NCI-H1048 (cell line): ENCODE measurements at regions not wholly inside any gene's neighbourhood (a gene's known extent, or its start where the extent isn't known, plus 50 kb on each side); places are given as distances from the start of the nearest gene placed in this dataset.

ENCODE experiments used
- DNase-seq: peaks from one replicate; lab custom pipeline; 2025; lab: John Stamatoyannopoulos, UW

GRCh38 chr2:128690869-128691268, 372.2 kb upstream of the HS6ST1 start:
- no peak for DNase-seq

DNA sequence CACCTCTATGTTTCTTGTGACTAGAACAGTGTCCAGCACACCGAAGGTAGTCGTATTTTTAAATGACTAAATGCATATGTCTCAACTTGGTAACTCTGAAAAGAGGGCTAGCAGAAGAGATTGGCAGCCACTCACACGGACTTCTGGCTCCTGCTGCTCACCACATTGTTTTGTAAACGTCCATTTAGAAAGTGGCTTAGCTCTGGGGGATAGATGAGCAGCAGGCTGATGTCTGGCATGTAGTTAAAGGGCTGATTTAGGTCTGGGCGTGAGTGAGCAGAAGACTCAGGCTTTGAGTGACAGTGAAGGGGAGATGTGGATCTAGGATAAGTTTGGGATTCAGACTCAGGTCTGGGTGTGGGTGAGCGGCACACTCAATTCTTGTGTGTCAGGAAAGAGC, 372.9 kb upstream of the HS6ST1 start:
- no peak for DNase-seq

DNA sequence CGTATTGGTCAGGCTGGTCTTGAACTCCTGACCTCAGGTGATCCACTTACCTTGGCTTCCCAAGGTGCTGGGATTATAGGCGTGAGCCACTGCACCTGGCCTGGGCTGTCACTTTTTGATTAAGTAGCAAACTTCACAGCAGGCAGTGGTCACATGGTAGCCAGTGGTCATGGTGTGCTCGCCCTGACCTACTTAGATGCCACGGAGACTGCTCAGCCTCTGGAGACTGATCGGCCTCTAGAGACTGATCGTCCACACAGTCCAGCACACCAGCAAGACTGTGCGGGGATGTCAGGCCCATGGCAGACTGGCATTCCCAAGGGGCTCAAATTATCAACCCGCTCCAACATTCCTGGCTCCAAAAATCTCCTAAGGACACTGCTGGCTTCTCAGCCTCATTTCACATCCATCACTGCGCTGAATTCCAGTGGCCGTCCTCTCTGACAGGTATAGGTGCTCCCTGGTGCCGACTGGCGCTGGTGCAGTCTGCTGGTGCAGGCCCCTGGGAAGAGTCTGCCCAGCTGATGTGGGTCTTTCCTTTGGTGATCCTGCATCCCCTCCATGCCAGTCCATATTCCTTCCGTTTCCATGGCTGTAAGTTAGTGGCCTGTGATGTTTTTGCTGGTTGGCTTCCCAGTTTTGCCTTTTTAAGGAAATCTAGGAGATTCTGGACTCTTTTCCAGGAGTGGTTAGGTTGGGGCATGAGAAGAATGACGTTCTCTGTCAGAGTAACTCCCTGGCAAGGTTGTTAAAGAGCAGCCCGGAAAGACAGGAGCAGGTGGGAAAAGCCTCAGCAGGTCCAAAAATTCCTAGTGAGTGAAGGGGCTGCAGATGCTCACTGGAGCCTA, 374.5 kb upstream of the HS6ST1 start:
- DNase-seq: no peak

DNA sequence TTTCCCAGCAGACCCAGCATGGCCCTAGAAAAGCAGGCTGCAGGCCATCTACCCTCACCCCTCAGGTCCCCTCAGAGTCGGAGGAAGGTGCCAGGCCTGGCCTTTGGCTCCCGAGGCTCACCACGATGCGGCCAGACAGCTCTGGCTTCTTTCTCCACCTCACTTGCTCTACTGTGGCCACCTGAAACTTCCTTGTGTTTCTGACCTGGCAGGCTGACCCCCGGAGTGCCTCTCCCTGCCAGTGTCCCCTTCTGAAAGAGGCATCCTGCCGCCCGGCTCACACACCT, 375.0 kb upstream of the HS6ST1 start:
- DNase-seq: no peak

DNA sequence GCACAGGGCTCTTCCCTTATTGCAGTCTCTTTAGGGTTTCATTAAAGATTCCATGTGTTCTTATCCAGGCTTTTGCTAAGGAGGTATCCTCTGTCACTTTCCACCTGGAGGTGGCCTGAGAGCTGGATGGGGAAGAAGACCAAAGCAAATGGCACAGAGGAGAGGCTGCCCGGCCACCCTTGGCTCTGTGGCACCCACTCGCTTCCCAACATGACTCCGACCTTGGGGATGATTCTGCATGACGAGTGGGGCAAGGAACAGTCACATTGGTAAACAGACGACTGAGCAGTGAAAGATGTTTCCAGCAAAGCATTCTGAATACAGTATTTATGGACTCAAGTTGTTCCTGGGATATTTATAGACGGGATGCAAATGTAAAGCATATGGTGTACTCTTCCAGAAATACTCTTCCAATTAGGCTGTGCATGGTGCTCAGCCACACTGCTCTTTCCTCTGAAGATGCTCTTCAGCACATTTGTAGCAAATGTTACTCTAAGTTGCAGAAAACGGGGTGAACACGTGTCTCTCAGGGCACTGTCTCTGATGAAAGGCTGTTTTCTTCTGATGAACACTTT, 377.1 kb upstream of the HS6ST1 start:
- DNase-seq: no peak

DNA sequence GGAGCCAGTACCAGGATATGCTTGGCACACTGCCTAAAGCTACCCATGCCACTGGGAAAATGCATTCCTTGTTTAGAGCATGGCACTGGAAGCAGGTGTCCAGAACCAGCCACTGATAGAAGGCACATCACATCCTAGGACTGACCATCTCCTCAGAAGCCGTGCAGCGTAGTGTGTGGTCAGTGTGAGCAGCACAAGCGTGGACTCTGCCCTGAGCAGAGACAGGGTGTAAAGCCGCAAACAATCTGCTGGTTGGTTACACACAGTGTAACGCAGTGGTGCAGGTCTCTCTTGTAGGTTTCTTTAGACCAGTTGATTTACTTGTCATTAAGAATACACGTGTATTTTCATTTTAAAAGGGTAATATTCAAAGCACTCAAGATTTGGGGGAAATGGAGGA, 377.8 kb upstream of the HS6ST1 start:
- DNase-seq: no peak

DNA sequence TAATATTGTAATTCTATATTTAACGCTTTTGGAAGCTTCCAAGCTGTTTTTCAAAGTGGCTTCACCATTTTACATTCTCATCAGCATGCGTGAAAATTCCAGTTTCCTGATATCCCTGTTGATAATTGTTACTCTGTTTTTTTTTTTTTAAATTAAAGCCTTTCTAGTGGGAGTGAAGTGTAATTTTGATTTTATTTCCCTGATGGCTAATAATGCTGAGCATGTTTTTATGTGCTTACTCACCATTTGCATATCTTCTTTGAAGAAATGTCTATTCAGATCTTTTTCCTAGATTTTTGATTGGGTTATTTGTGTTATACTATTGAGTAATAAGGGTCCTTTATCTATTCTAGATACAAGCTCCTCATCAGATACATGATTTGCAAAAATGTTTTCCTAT, 382.8 kb upstream of the HS6ST1 start:
- DNase-seq: no peak

DNA sequence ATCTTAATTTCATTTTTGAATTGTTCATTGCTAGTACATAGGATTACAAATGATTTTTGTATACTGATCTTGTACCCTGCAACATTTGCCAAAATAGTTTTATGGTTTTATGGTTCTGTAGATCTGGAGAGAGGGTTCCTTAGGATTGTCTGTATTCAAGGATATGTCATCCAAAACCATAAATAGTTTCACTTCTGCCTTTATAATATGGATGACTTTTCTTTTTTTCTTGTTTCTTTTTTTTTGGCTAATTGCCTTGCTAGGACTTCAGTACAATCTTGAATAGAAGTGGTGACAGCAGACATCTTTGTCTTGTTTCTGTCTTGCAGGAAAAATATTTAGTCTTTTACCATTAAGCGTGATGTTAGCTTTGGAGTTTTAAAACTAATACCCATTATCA, 383.9 kb upstream of the HS6ST1 start:
- DNase-seq: no peak

- DNase-seq: no peak
Observed at GRCh38 chr2:128708106-128708816, 389.6 kb upstream of the HS6ST1 start.

DNA sequence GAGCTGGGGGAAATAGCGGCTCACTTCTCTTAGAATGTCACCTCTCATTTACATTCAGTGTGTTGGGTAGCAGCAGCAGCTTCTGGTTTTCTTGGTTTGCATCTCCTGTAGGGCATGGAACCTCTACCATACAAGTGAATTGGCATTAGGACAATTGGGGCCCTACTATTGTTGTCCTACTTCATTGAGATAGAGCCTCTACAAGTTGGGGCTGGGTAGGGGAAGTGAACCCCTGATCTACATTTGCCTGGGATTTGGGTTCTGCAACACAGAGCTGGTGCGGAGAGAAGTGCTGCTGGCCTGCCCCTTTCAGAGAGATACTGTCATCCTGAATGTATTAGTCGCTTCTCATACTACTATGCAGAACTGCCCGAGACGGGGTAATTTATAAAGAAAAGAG, 391.6 kb upstream of the HS6ST1 start:
- no peak for DNase-seq

- no peak for DNase-seq
Observed at GRCh38 chr2:128710729-128711128, 392.1 kb upstream of the HS6ST1 start.

- no peak for DNase-seq
Observed at GRCh38 chr2:128714285-128714684, 395.6 kb upstream of the HS6ST1 start.

GRCh38 chr2:128714851-128715312, 396.2 kb upstream of the HS6ST1 start:
- no peak for DNase-seq

- no peak for DNase-seq
Observed at GRCh38 chr2:128715360-128715759, 396.7 kb upstream of the HS6ST1 start.

GRCh38 chr2:128716299-128716721, 397.6 kb upstream of the HS6ST1 start:
- no peak for DNase-seq

DNA sequence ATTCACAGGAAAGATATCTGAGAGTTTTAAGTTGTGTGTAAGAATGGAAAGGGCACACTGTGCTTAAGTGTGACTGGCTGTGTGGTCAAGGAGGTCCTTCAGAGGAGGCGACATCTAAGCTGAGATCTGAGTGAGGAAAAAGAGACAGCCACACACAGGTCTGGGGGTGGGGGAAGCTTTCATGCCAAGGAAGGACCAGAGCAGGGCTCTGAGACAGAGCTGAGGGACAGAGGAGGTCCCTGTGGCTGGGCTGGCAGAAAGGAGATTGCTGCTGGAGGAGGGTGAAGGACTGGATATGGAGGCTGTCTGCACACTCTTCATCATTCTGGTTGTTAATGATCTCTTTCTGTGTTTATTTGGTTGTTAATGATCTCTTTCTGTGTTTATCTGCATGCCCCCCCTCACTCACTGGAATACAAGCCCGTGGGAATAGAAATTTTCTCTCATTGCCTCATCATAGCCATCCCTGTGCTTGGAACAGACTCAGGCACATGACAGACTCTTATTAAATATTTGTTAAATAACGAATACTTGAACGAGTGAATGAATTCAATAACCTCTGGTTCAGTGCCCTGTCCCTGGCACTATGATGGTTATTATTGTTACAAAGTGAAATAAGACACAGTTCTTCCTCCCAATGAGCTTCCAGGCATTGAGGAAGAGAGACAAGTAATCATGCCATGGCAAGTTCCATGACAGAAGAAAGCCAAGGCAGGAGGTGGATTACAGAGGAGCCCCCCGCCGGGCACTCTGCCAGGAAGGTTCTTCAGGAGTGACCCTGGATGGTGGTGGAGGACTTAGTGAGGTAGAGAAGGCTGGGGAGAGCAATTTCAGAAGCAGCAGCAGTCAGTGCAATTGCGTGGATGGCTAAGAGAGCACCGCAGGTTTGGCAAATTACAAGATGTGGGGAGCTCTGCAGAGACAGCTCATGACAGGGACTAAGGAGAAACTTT, 399.4 kb upstream of the HS6ST1 start:
- DNase-seq: no peak

DNA sequence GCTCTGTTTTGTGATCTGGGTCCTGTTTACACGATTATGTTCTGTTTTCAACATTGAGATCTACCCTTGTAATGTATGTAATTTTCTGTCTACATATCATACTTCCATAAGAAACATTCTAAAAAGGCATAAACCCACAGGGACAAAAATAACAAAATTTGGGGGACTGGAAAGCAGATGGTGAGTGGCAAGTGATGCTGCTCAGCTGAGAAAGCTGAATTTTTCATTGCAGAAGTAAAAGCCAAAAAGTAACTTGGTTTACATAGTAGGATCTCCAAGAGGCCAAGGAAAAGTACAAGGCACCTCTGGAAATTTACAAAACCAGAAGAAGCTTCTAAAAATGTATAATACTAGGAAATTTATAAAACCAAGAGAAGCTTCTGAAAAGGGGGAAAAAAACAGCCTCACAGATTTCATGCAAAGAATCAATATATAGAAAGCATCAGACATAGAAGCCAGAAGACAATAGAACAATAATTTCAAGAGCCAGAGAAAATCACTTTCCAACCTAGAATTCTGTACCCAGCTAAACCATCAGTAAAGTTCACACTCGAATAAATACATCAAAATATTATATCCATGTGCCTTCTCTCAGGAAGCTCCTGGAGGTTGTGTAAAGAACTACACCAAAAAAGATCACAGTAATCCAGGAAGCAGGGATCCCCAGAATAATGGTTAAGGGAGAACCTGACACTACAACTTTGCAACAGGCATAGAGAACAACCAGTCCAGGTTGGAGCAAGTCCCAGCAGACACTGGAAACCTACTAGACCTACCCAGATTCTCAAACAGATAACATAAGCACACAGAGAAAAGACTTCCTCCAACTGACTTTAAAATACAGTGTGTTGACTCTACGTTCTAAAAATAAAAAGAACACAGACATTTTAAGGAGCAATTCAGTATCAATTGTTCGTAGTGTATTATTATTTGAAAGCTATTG, 401.7 kb upstream of the HS6ST1 start:
- DNase-seq: no peak

- no peak for DNase-seq
Observed at GRCh38 chr2:128721096-128721495, 402.4 kb upstream of the HS6ST1 start.

GRCh38 chr2:128722489-128722888, 403.8 kb upstream of the HS6ST1 start:
- DNase-seq: no peak

DNA sequence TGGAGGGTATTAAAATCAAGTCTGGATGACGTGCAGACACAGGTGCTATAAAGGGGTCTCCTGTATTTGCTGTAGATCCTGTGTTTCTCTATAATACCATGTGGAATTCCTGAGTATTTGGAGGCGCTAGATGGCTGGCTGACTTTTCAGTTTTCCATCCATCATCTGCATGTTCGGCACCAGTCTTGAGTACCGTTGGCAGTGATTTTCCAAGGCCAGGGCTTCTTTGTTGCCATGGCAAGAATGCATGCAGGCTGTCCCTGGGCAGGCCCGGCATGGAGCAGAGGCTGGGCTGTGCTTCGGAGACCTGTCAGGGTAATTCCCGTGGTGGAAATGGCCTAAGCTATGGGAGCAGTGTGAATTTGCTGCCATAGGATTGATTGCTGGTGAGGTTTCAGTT, 405.9 kb upstream of the HS6ST1 start:
- no peak for DNase-seq

- DNase-seq: no peak
Observed at GRCh38 chr2:128724972-128725371, 406.3 kb upstream of the HS6ST1 start.
